GM13976 (cell line): ENCODE measurements at regions not wholly inside any gene's neighbourhood (a gene's known extent, or its start where the extent isn't known, plus 50 kb on each side); places are given as distances from the start of the nearest gene placed in this dataset.

Experiments used
- DNase-seq: peaks from one replicate; pipeline ENCODE4 v3.0.0; 2012; ENCODE audit warnings: low spot score
- CTCF ChIP-seq: IDR thresholded peaks from 2 replicates; pipeline ENCODE4 v1.5.1; 2012; ENCODE audit warnings: borderline replicate concordance, mild to moderate bottlenecking; ENCODE audit not compliant: insufficient read depth; ENCODE audit errors: extremely low read depth, missing control alignments, control extremely low read depth
- in situ Hi-C: fragments of 300-500 bp; cut with MboI; formaldehyde crosslinking; loops from one replicate; pipeline ENCODE4 v1.12.0; 2022; ENCODE audit warnings: low sequenced_read_pairs, mixed read lengths, inconsistent platforms; ENCODE audit not compliant: unreplicated experiment

GRCh38 chr20:22652681-22653588 lies 68.6 kb upstream of the FOXA2 start:
- TF ChIP-seq CTCF, result no peak
- in situ Hi-C loops, result no loop called here

GRCh38 chr20:22653658-22654642 lies 69.6 kb upstream of the FOXA2 start:
- in situ Hi-C loops, result no loop called here
- no peak for TF ChIP-seq CTCF
- DNase-seq, result no peak

More at GRCh38 chr20:22652681-22653588, 68.6 kb upstream of the FOXA2 start:
- no peak for DNase-seq

GRCh38 chr20:22663528-22664025 lies 79.2 kb upstream of the FOXA2 start:
- no peak for TF ChIP-seq CTCF
- in situ Hi-C loops, result no loop called here
- DNase-seq, result no peak

GRCh38 chr20:22667198-22667597 lies 82.8 kb upstream of the FOXA2 start:
- TF ChIP-seq CTCF, result no peak
- in situ Hi-C loops, result no loop called here
- DNase-seq, result no peak

- in situ Hi-C loops, result no loop called here
- no peak for DNase-seq
- TF ChIP-seq CTCF, result no peak
These were observed 87.8 kb upstream of the FOXA2 start for GRCh38 chr20:22672191-22672590.

- in situ Hi-C loops, result no loop called here
- DNase-seq, result no peak
- no peak for TF ChIP-seq CTCF
These were observed 89.1 kb upstream of the FOXA2 start for GRCh38 chr20:22673467-22673866.
